Esophagus muscularis mucosa (tissue), 4 donors: ENCODE measurements at regions not wholly inside any gene's neighbourhood (a gene's known extent, or its start where the extent isn't known, plus 50 kb on each side); places are given as distances from the start of the nearest gene placed in this dataset.

Experiments used
- CTCF ChIP-seq, 3 experiments: fragments of 200-600 bp in 2 of 3; fragments of 450-650 bp in 1 of 3; sonication (generic) in 2 of 3; IDR thresholded peaks; one replicate each; pipeline ENCODE4 v1.5.1; 2017 to 2019; ENCODE audit warnings: antibody characterized with exemption in 3 of 3, mild to moderate bottlenecking in 2 of 3, moderate library complexity in 1 of 3
- EP300 ChIP-seq: sonication (generic); formaldehyde crosslinking; IDR thresholded peaks from one replicate; pipeline ENCODE4 v1.6.1; 2017; ENCODE audit warnings: antibody characterized with exemption
- POLR2A ChIP-seq: fragments of 450-650 bp; IDR thresholded peaks from one replicate; pipeline ENCODE4 v1.6.1; 2017; ENCODE audit warnings: antibody characterized with exemption, moderate library complexity, mild to moderate bottlenecking, low read depth

- no peak for TF ChIP-seq CTCF (IDR thresholded peaks at IDR 0.05)
- no peak for TF ChIP-seq EP300
- no peak for TF ChIP-seq POLR2A
Measured at GRCh38 chr5:61669531-61669930, 337.5 kb downstream of the ZSWIM6 start.
